ENCODE measurements at regions not wholly inside any gene's neighbourhood (a gene's known extent, or its start where the extent isn't known, plus 50 kb on each side); places are given as distances from the start of the nearest gene placed in this dataset.

GRCh38 chr19:30073152-30074000, 131.3 kb downstream of the URI1 start:
- POLR2A ChIA-PET: interaction anchor here (0.6 to 1.5 kb wide), 3 partner anchors 10 to 549 kb away, joined by 3 to 5 read pairs (median 4); no protein-coding TSS in a partner anchor
- FAIRE-seq: no peak
- TF ChIP-seq THRAP3 (IDR thresholded peaks at IDR 0.05; ENCODE audit: borderline replicate concordance) (no peak), ESRRA (IDR thresholded peaks at IDR 0.05; ENCODE audit: borderline replicate concordance, low read depth) (no peak), PRDM10 (IDR thresholded peaks at IDR 0.05; ENCODE audit: partially characterized antibody) (no peak), FOXK1 (CRISPR knock-in tag; IDR thresholded peaks at IDR 0.05; ENCODE audit: borderline replicate concordance) (no peak), ZNF431 (CRISPR knock-in tag; IDR thresholded peaks at IDR 0.05) (no peak), ATF6 (CRISPR knock-in tag; IDR thresholded peaks at IDR 0.05) (no peak), EWSR1 (IDR thresholded peaks at IDR 0.05; ENCODE audit: borderline replicate concordance, low read depth, partially characterized antibody) (no peak), ZC3H11A (IDR thresholded peaks at IDR 0.05; ENCODE audit: low read depth, low read length) (no peak)

More at GRCh38 chr19:30073152-30074000, 131.3 kb downstream of the URI1 start:
- Histone ChIP-seq H3K36me3 (ENCODE audit: control insufficient read depth, insufficient read depth, low read length) (no peaks in the 10 kb centered on the region), H3K4me2 (ENCODE audit: insufficient read depth, low read length) (no peak overlapping the region), H3K79me2 (ENCODE audit: control insufficient read depth, insufficient read depth, low read length) (no peaks in the 10 kb centered on the region), H3K9me1 (ENCODE audit: control insufficient read depth, insufficient read depth, low read length) (no peaks in the 10 kb centered on the region), H4K20me1 (replicated peaks; ENCODE audit: control insufficient read depth, insufficient read depth, low read length) (peaks cover 3% of the 10 kb centered on the region; the same call in 1 of the 2 replicates), H3K27me3 (ENCODE audit: control insufficient read depth in 2 of 2, insufficient read depth in 2 of 2, low read length in 2 of 2) (peaks cover 25 to 69% of the 10 kb centered on the region in 2 experiments), H3K9me3 (replicated peaks; ENCODE audit: control insufficient read depth, insufficient read depth, low read depth, low read length) (no peaks in the 10 kb centered on the region), H3K9ac (ENCODE audit: insufficient read depth in 1 of 2, low read depth in 2 of 2, low read length in 2 of 2) (no peak overlapping the region), H3K4me1 (replicated peaks in 1 of 2; ENCODE audit: control insufficient read depth in 2 of 2, insufficient read depth in 2 of 2, low read length in 2 of 2) (peaks cover 0 to 9% of the 10 kb centered on the region in 2 experiments; a peak in 1 of 5 replicates), H2AFZ (ENCODE audit: low read depth, low read length) (no peak overlapping the region), H3K4me3 (no peak overlapping the region), H3K27ac (ENCODE audit: extremely low read depth, low read depth, low read length) (no peak overlapping the region)
- CTCF ChIA-PET (ENCODE audit: low intra/inter-chr PET ratio): no interaction called here
- BruUV-seq (replicated peaks): no TSS peak
- in situ Hi-C loops (cut with MboI) (no loop called here), intact Hi-C loops (cut with micrococcal nuclease) (no loop called here)
- ATAC-seq: no peak
- DNase-seq (ENCODE audit: extremely low read depth in 1 of 4, low spot score in 3 of 4): no peak
- 4% methylated on average over 16 of the region's 16 CpGs for WGBS (ENCODE audit: insufficient coverage, low coverage, missing lambda C conversion rate)

Data from K562 (cell line).